22Rv1 (cell line): ENCODE measurements at regions not wholly inside any gene's neighbourhood (a gene's known extent, or its start where the extent isn't known, plus 50 kb on each side); places are given as distances from the start of the nearest gene placed in this dataset.
"Not testable (repeated sequence)": the region's sequence is repeated elsewhere in the genome, so short reads cannot be mapped to it uniquely, and the experiment has no call there.

Source experiments
- ZFX ChIP-seq: fragments of 450-650 bp; IDR thresholded peaks from 2 replicates; pipeline ENCODE4 v1.6.1; 2017; ENCODE audit warnings: antibody characterized with exemption, borderline replicate concordance
- TF ChIP-seq, protein P1 (sequence below): fragments of 450-650 bp; IDR thresholded peaks from 2 replicates; pipeline ENCODE4 v1.5.1; 2017; ENCODE audit warnings: mild to moderate bottlenecking

- TF ChIP-seq, protein P1, sequence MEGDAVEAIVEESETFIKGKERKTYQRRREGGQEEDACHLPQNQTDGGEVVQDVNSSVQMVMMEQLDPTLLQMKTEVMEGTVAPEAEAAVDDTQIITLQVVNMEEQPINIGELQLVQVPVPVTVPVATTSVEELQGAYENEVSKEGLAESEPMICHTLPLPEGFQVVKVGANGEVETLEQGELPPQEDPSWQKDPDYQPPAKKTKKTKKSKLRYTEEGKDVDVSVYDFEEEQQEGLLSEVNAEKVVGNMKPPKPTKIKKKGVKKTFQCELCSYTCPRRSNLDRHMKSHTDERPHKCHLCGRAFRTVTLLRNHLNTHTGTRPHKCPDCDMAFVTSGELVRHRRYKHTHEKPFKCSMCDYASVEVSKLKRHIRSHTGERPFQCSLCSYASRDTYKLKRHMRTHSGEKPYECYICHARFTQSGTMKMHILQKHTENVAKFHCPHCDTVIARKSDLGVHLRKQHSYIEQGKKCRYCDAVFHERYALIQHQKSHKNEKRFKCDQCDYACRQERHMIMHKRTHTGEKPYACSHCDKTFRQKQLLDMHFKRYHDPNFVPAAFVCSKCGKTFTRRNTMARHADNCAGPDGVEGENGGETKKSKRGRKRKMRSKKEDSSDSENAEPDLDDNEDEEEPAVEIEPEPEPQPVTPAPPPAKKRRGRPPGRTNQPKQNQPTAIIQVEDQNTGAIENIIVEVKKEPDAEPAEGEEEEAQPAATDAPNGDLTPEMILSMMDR = not testable (repeated sequence)
- not testable (repeated sequence) for TF ChIP-seq ZFX
These were observed 108.7 kb upstream of the PRR23C start for GRCh38 chr3:139153434-139153833.
